Cardiac fibroblast (primary cell): ENCODE measurements at regions not wholly inside any gene's neighbourhood (a gene's known extent, or its start where the extent isn't known, plus 50 kb on each side); places are given as distances from the start of the nearest gene placed in this dataset.
A peak's percentile ranks its signal among the peaks of the same experiment; 100 is the strongest.

Experiments
- DNase-seq, 2 donors: peaks; one replicate each; pipeline versions ENCODE4 v3.0.0 to v3.0.0-alpha.2; 2010; ENCODE audit warnings: low read depth in 2 of 2
- H3K4me3 ChIP-seq, 2 donors: replicated peaks in 1 of 2; 1 replicate in 1 of 2; 2 replicates in 1 of 2; pipeline ENCODE4 v1.5.1; 2011; ENCODE audit warnings: low read depth in 2 of 2, low read length in 2 of 2, mild to moderate bottlenecking in 2 of 2, moderate library complexity in 1 of 2
- CTCF ChIP-seq: IDR thresholded peaks from one replicate; pipeline ENCODE4 v1.5.1; 2011; ENCODE audit warnings: low read depth, mild to moderate bottlenecking, low read length, inconsistent platforms

- H3K4me3 ChIP-seq: no peak overlapping the region
- peak in 1 of 2 donors; percentile 40 for DNase-seq
- no peak for TF ChIP-seq CTCF
These were observed 87.4 kb downstream of the ZNF608 start for GRCh38 chr5:124658867-124659557.

GRCh38 chr5:124655921-124656511 lies 90.4 kb downstream of the ZNF608 start:
- peak; percentile 75 to 89 for DNase-seq
- peak overlapping the region in 1 of 2 donors; percentile 4 for H3K4me3 ChIP-seq
- no peak for TF ChIP-seq CTCF

- TF ChIP-seq CTCF: no peak
- peak; percentile 52 to 71 for DNase-seq
- peak overlapping the region in 1 of 2 donors; percentile 4 for H3K4me3 ChIP-seq
These were observed 91.1 kb downstream of the ZNF608 start for GRCh38 chr5:124655251-124655917.

GRCh38 chr5:124654418-124654817 lies 92.0 kb downstream of the ZNF608 start:
- no peak overlapping the region for H3K4me3 ChIP-seq
- DNase-seq: no peak
- no peak for TF ChIP-seq CTCF

GRCh38 chr5:124653666-124654065 lies 92.8 kb downstream of the ZNF608 start:
- H3K4me3 ChIP-seq: no peak overlapping the region
- TF ChIP-seq CTCF: no peak
- no peak for DNase-seq

GRCh38 chr5:124652892-124653441 lies 93.5 kb downstream of the ZNF608 start:
- no peak overlapping the region for H3K4me3 ChIP-seq
- no peak for DNase-seq
- TF ChIP-seq CTCF: no peak
